ENCODE measurements at regions not wholly inside any gene's neighbourhood (a gene's known extent, or its start where the extent isn't known, plus 50 kb on each side); places are given as distances from the start of the nearest gene placed in this dataset.

DNA sequence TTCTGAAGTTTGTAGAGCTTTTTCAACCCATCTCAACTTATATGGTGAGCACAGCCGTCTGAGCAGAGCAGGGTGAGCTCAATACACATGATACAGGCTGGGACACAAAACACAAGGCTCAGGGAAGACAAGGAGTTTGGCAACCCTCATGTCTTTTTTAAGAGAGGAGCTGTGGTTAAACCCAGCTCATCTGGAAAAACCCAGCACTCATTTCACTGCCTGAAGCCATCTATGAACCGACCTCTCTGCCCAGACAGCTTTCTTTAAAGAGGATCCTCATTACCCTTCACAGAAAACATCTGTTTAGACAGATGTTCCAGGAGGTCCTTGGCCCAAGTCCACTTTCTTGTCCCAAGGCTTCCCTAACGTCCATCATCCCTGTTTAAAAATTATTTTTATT lies 170.0 kb upstream of the TSHZ3 start:
- TF ChIP-seq SRSF9 (IDR thresholded peaks at IDR 0.05; ENCODE audit: borderline replicate concordance, insufficient read depth, low read depth, low read length, poor library complexity, severe bottlenecking) = no peak
- no peak for ATAC-seq
- in situ Hi-C loops (cut with HindIII; ENCODE audit: extremely low pct_ligation_motif_present, low pct_unique_long_range_greater_than_20kb) (no loop called here), intact Hi-C loops (cut with micrococcal nuclease; ENCODE audit: unreplicated experiment) (no loop called here)
- Histone ChIP-seq H3K36me3 (replicated peaks in 1 of 2; ENCODE audit: control insufficient read depth in 1 of 2, insufficient read depth in 2 of 2, low read length in 2 of 2) (no peaks in the 10 kb centered on the region), H3K27me3 (ENCODE audit: control insufficient read depth in 1 of 2, insufficient read depth in 2 of 2, low read length in 2 of 2) (no peaks in the 10 kb centered on the region; a peak in 1 of 5 replicates), H3K9ac (ENCODE audit: insufficient read depth, low read depth, low read length) (no peak overlapping the region), H2AFZ (ENCODE audit: low read length) (no peak overlapping the region), H3K4me3 (replicated peaks in 1 of 3; ENCODE audit: insufficient read depth in 1 of 3, low read depth in 2 of 3, low read length in 3 of 3) (no peak overlapping the region), H3K9me3 (ENCODE audit: low read length) (peaks cover 51% of the 10 kb centered on the region), H3K4me2 (ENCODE audit: low read depth, low read length) (no peak overlapping the region), H3K27ac (ENCODE audit: extremely low read length, insufficient read depth, low read length) (no peak overlapping the region), H3K4me1 (ENCODE audit: insufficient read depth, low read length) (no peaks in the 10 kb centered on the region), H3K79me2 (ENCODE audit: insufficient read depth, low read length) (no peaks in the 10 kb centered on the region), H4K20me1 (ENCODE audit: insufficient read depth, low read length) (no peaks in the 10 kb centered on the region)
- FAIRE-seq = no peak
- WGBS (ENCODE audit: low lambda C conversion rate) = 8% methylated on average over 3 of the region's 3 CpGs
- no peak for DNase-seq (ENCODE audit: low spot score)
- ChIA-PET CTCF (ENCODE audit: low intra/inter-chr PET ratio, low total read pairs) (no interaction called here), POLR2A (no interaction called here)
- BruUV-seq (replicated peaks) = no TSS peak

DNA sequence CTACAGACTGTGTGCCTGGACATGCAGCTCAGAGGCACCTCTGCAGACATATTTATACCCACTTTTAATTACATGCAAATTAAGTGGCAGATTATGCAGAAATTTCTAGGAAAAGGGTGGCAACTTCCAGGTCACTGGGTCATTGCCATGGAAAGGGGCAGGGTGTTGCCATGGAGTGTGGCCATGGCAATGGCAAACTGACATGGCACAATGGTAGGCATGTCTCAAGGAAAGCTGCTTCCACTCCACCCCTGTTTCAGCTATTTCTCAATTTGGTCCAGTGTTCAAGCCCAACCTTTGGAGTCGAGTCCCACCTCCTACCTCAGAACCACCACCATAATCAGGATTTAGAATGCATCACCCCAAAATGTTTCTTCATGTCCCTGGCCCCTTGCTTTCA lies 170.7 kb upstream of the TSHZ3 start:
- intact Hi-C loops (cut with micrococcal nuclease; ENCODE audit: unreplicated experiment) = no loop called here
- ATAC-seq (no peak), FAIRE-seq (no peak), DNase-seq (ENCODE audit: low spot score) (no peak)
- 0% methylated on average over 1 of the region's 1 CpG for WGBS (ENCODE audit: low lambda C conversion rate)
- TF ChIP-seq HIVEP1 (CRISPR knock-in tag; IDR thresholded peaks at IDR 0.05) (no peak), ZNF703 (CRISPR knock-in tag; IDR thresholded peaks at IDR 0.05; ENCODE audit: borderline replicate concordance) (no peak), SRSF4 (IDR thresholded peaks at IDR 0.05; ENCODE audit: low read depth, low read length, poor library complexity, severe bottlenecking) (no peak), DPF2 (CRISPR knock-in tag; IDR thresholded peaks at IDR 0.05; ENCODE audit: borderline replicate concordance, low read depth) (no peak), JARID2 (CRISPR knock-in tag; IDR thresholded peaks at IDR 0.05; ENCODE audit: insufficient replicate concordance) (no peak), MEF2D (CRISPR knock-in tag; IDR thresholded peaks at IDR 0.05) (no peak), KLF11 (CRISPR knock-in tag; IDR thresholded peaks at IDR 0.05) (no peak), ZNF564 (CRISPR knock-in tag; IDR thresholded peaks at IDR 0.05) (no peak), JUND (CRISPR knock-in tag; IDR thresholded peaks at IDR 0.05) (no peak), SPEN (CRISPR knock-in tag; IDR thresholded peaks at IDR 0.05; ENCODE audit: low read depth) (no peak), ZNF33A (CRISPR knock-in tag; IDR thresholded peaks at IDR 0.05; ENCODE audit: borderline replicate concordance) (no peak), RFX3 (CRISPR knock-in tag; IDR thresholded peaks at IDR 0.05) (no peak)
- TF ChIP-seq, protein P1, sequence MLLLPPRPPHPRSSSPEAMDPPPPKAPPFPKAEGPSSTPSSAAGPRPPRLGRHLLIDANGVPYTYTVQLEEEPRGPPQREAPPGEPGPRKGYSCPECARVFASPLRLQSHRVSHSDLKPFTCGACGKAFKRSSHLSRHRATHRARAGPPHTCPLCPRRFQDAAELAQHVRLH (CRISPR knock-in tag; IDR thresholded peaks at IDR 0.05; ENCODE audit: borderline replicate concordance, low read depth) = no peak
- Histone ChIP-seq H3K27ac (ENCODE audit: extremely low read length, insufficient read depth, low read length) (no peak overlapping the region), H4K20me1 (ENCODE audit: insufficient read depth, low read length) (no peaks in the 10 kb centered on the region), H3K27me3 (ENCODE audit: control insufficient read depth in 1 of 2, insufficient read depth in 2 of 2, low read length in 2 of 2) (no peaks in the 10 kb centered on the region; a peak in 1 of 5 replicates), H3K36me3 (replicated peaks in 1 of 2; ENCODE audit: control insufficient read depth in 1 of 2, insufficient read depth in 2 of 2, low read length in 2 of 2) (no peaks in the 10 kb centered on the region), H3K79me2 (ENCODE audit: insufficient read depth, low read length) (no peaks in the 10 kb centered on the region), H2AFZ (ENCODE audit: low read length) (no peak overlapping the region), H3K9ac (ENCODE audit: insufficient read depth, low read depth, low read length) (no peak overlapping the region), H3K4me3 (replicated peaks in 1 of 3; ENCODE audit: insufficient read depth in 1 of 3, low read depth in 2 of 3, low read length in 3 of 3) (no peak overlapping the region), H3K4me2 (ENCODE audit: low read depth, low read length) (no peak overlapping the region), H3K9me3 (ENCODE audit: low read length) (peaks cover 56% of the 10 kb centered on the region), H3K4me1 (ENCODE audit: insufficient read depth, low read length) (no peaks in the 10 kb centered on the region)
- POLR2A ChIA-PET = no interaction called here
- in situ Hi-C loops (cut with HindIII; ENCODE audit: extremely low pct_ligation_motif_present, low pct_unique_long_range_greater_than_20kb) = no loop called here
- BruUV-seq (replicated peaks) = no TSS peak
- CTCF ChIA-PET (ENCODE audit: low intra/inter-chr PET ratio, low total read pairs) = no interaction called here

Measured in HepG2 (cell line).